ENCODE measurements at regions not wholly inside any gene's neighbourhood (a gene's known extent, or its start where the extent isn't known, plus 50 kb on each side); places are given as distances from the start of the nearest gene placed in this dataset.

DNA sequence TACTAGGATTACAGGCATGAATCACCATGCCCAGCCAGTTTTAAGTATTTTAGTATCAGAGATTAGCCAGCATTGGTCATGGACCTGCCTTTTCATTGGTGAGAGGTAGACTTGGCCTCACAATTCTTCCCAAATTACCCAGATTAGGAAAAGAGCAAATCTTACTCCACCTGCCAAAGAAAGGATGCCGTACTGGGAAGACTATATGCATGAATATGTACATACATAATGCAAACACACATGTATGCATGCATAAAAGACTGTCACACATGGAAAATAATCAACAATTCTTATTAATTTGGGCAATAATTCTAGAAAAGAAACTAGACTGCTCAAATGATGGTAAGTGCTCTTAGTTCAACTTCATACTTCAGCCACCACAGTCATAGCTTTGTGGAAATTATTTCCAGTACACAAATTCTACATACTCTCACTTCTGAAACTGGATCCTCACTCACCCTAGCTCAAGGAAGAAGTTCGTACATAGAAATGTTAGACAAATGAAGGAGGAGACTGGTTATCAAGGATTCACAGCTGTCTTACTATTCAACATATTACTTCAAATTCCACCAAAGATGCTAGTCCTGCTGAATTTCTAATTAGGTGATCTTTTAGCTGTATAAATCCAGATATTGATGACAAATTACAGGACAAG lies 73.7 kb downstream of the MINAR2 start:
- in situ Hi-C loops (cut with HindIII; ENCODE audit: low sequenced_read_pairs), result no loop called here
- no peak overlapping the region for H3K4me3 ChIP-seq (ENCODE audit: low read depth, low read length)
- DNase-seq (ENCODE audit: low read depth, low spot score), result no peak
- no peak for TF ChIP-seq CTCF (IDR thresholded peaks at IDR 0.05; ENCODE audit: low read depth, low read length)

DNA sequence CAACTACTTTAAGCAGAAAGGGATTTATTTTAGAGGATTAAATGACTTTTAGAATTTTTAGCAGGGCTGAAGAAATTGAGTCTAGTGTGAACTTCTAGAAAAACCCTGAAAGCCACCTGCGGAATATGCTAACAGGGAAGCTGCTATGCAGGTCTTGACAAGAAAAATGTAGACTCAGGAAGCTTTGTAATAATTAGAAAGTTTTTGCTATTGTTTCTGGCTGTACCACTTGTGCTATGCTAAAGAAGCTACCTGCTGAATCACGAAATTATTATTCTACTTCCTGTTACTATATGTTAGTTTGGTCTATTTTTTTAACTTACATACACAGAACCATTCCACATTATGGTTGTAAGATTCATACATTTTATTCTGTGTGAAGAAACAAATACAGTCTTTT lies 74.0 kb upstream of the CHSY3 start:
- H3K4me3 ChIP-seq (ENCODE audit: low read depth, low read length), result no peak overlapping the region
- in situ Hi-C loops (cut with HindIII; ENCODE audit: low sequenced_read_pairs), result no loop called here
- TF ChIP-seq CTCF (IDR thresholded peaks at IDR 0.05; ENCODE audit: low read depth, low read length), result no peak
- DNase-seq (ENCODE audit: low read depth, low spot score), result no peak

- no peak for TF ChIP-seq CTCF (IDR thresholded peaks at IDR 0.05; ENCODE audit: low read depth, low read length)
- DNase-seq (ENCODE audit: low read depth, low spot score), result no peak
- H3K4me3 ChIP-seq (ENCODE audit: low read depth, low read length), result no peak overlapping the region
- in situ Hi-C loops (cut with HindIII; ENCODE audit: low sequenced_read_pairs), result no loop called here
These were observed 67.9 kb upstream of the CHSY3 start for GRCh38 chr5:129836321-129836720.

DNA sequence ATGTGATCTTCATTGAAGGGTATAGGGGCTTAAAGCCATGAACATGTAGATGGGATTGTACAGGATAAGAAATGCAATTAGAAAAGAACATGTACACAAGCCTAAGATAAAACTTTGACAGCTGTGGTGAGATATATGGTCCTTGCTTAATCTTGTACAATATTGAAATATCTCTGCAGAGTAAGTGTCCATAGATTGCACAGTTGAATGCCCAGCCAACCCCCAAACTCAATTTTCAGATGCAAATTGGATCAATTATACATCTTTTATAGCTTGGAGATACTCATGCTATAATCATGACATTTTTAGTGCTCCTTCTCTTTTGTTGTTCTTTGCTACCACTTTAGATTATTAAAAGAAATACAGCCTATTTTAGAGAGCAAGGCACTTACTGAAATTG lies 59.5 kb upstream of the CHSY3 start:
- H3K4me3 ChIP-seq (ENCODE audit: low read depth, low read length), result no peak overlapping the region
- no peak for DNase-seq (ENCODE audit: low read depth, low spot score)
- TF ChIP-seq CTCF (IDR thresholded peaks at IDR 0.05; ENCODE audit: low read depth, low read length), result no peak
- in situ Hi-C loops (cut with HindIII; ENCODE audit: low sequenced_read_pairs), result no loop called here

GRCh38 chr5:129852747-129853352 lies 51.4 kb upstream of the CHSY3 start:
- in situ Hi-C loops (cut with HindIII; ENCODE audit: low sequenced_read_pairs), result no loop called here
- peak; percentile 97 for TF ChIP-seq CTCF (IDR thresholded peaks at IDR 0.05; ENCODE audit: low read depth, low read length)
- DNase-seq (ENCODE audit: low read depth, low spot score), result peak; percentile 67
- no peak overlapping the region for H3K4me3 ChIP-seq (ENCODE audit: low read depth, low read length)

DNA sequence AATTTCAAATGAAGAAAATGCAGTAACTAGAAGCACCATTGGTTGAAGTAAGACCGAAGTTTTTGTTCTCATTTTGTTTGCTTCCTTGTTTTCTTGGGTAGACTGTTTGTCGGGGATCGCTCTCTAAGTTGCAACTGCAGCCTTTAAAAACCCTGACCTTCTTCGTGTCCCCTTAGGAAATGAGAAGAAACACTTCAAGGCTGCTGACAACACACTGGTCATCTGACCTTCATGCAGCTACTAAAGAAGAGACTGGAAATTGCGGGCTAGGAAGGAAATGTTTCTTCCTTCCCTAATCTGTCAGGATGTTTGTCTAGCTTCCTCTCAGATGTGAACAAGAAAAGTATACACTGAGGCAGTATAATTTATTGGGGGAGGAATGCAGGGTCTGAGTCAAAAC lies 50.7 kb upstream of the CHSY3 start:
- H3K4me3 ChIP-seq (ENCODE audit: low read depth, low read length), result no peak overlapping the region
- in situ Hi-C loops (cut with HindIII; ENCODE audit: low sequenced_read_pairs), result no loop called here
- no peak for TF ChIP-seq CTCF (IDR thresholded peaks at IDR 0.05; ENCODE audit: low read depth, low read length)
- DNase-seq (ENCODE audit: low read depth, low spot score), result no peak
